A673 (cell line): ENCODE measurements at regions not wholly inside any gene's neighbourhood (a gene's known extent, or its start where the extent isn't known, plus 50 kb on each side); places are given as distances from the start of the nearest gene placed in this dataset.

Experiments used
- CTCF ChIP-seq: fragments of 300-800, 200-600 bp; sonication (generic); conservative IDR thresholded peaks from 2 replicates; pipeline ENCODE4 v1.5.1; 2017; ENCODE audit warnings: low read depth, mild to moderate bottlenecking, antibody characterized with exemption, low read length, moderate library complexity, mixed read lengths
- EZH2 ChIP-seq: fragments of 200-600 bp; sonication (generic); IDR thresholded peaks from 2 replicates; pipeline ENCODE4 v1.6.1; 2017; ENCODE audit warnings: borderline replicate concordance, low read depth, mild to moderate bottlenecking, mixed read lengths, antibody characterized with exemption, low read length; ENCODE audit not compliant: poor library complexity, severe bottlenecking

GRCh38 chr20:58577139-58577806 lies 62.1 kb upstream of the APCDD1L start:
- TF ChIP-seq CTCF (no peak), EZH2 (no peak)
